Activated CD4-positive, alpha-beta memory T cell treated with anti-CD3 and anti-CD28 coated beads, Interleukin-2, amount 10 ng/mL, durations not matched to agents 7 days and 5 days (primary cell): ENCODE measurements at regions not wholly inside any gene's neighbourhood (a gene's known extent, or its start where the extent isn't known, plus 50 kb on each side); places are given as distances from the start of the nearest gene placed in this dataset.
"Not testable (repeated sequence)": the region's sequence is repeated elsewhere in the genome, so short reads cannot be mapped to it uniquely, and the experiment has no call there.

Source experiments
- CTCF ChIA-PET: fragments of 350-600 bp; sonication (Branson Sonifier 250); formaldehyde crosslinking; loops from one replicate; lab custom pipeline; 2021; ENCODE audit warnings: antibody characterized with exemption, inconsistent platforms; lab: Charles Lee
- POLR2A ChIA-PET: fragments of 350-600 bp; sonication (Branson Sonifier 250); formaldehyde crosslinking; loops from one replicate; lab custom pipeline; 2021; ENCODE audit warnings: antibody characterized with exemption; lab: Charles Lee
- DNase-seq: peaks from one replicate; pipeline ENCODE4 v3.0.0-alpha.2; 2020
- H3K27ac Mint-ChIP-seq: one replicate; pipeline ENCODE4 v1.8.0; 2021; ENCODE audit warnings: mild to moderate bottlenecking, mixed read lengths
- H3K27me3 Mint-ChIP-seq: one replicate; pipeline ENCODE4 v1.8.0; 2021; ENCODE audit warnings: mixed read lengths
- H3K36me3 Mint-ChIP-seq: one replicate; pipeline ENCODE4 v1.8.0; 2021; ENCODE audit warnings: low read depth, mixed read lengths
- H3K4me1 Mint-ChIP-seq: one replicate; pipeline ENCODE4 v1.8.0; 2021; ENCODE audit warnings: mixed read lengths
- H3K4me3 Mint-ChIP-seq: one replicate; pipeline ENCODE4 v1.8.0; 2021; ENCODE audit warnings: mild to moderate bottlenecking, mixed read lengths
- H3K9me3 Mint-ChIP-seq: one replicate; pipeline ENCODE4 v1.8.0; 2021; ENCODE audit warnings: mixed read lengths

DNA sequence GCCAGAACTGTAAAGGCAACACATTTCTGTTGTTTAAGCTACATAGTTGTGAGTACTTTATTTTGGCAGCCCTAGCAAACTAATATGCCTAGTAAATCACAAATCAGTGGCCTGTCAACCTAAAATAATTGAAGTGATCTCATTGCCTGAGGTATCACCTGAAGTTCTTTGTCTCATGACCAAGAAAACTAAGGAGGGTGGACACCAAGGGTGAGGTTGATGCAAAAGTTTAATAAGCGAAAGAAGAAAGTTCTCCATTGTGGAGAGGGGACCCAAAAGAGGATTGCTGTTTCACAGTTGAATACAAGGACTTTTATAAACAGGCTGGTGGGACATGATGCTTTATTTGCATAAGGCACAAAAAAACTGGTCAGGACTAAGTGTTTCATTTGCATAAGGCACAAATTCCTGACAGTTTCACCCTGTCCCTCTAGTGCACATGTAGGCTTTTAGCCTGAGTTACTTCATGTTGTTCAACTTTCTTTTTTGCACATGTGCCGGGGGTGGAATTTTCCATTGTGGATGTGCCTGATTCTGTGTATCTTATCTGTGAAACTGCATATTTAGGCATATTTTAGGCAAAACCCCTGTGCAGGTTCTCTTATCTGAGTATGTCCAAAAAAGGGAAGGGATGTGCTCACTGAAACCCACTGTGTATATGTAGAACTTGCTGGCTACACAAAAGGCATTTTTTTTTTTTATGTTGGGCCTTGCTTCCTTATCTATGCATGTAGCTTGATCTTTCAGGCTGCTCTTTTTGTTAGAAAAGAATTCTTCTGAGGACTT is 108.6 kb upstream of the RAI14 start:
- H3K27me3 Mint-ChIP-seq: peaks cover 4% of the 10 kb centered on the region
- DNase-seq: no peak
- H3K27ac Mint-ChIP-seq: no peak overlapping the region
- ChIA-PET POLR2A (interaction anchor here (0.7 kb wide), 1 partner anchor 10 kb away, joined by 3 read pairs; no protein-coding TSS in a partner anchor), CTCF (interaction anchor here (1.6 kb wide), 1 partner anchor 10 kb away, joined by 3 read pairs; no protein-coding TSS in a partner anchor)
- H3K4me1 Mint-ChIP-seq: no peaks in the 10 kb centered on the region
- peaks cover 6% of the 10 kb centered on the region for H3K9me3 Mint-ChIP-seq
- no peaks in the 10 kb centered on the region for H3K36me3 Mint-ChIP-seq
- no peak overlapping the region for H3K4me3 Mint-ChIP-seq

DNA sequence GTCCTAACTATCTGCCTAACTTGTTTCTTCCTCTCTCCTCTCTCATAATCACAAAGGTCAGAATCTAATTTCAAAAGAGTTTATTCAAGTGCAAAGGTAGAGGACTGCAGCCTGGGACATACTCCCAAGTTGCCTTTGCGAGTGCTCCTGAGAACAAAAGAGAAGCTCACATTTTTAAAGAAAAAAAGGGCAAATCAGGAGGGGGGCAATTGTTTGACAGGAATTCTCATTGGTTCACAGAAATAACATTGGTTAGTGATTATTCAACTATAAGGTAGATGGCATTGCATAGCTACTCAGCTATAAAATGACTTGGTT is 108.1 kb upstream of the RAI14 start:
- Mint-ChIP-seq H3K27me3 (peaks cover 4% of the 10 kb centered on the region), H3K27ac (no peak overlapping the region), H3K9me3 (peaks cover 6% of the 10 kb centered on the region), H3K4me3 (no peak overlapping the region), H3K36me3 (no peaks in the 10 kb centered on the region), H3K4me1 (no peaks in the 10 kb centered on the region)
- no peak for DNase-seq
- POLR2A ChIA-PET: interaction anchor here (0.7 kb wide), 1 partner anchor 10 kb away, joined by 3 read pairs; no protein-coding TSS in a partner anchor
- CTCF ChIA-PET: no interaction called here

DNA sequence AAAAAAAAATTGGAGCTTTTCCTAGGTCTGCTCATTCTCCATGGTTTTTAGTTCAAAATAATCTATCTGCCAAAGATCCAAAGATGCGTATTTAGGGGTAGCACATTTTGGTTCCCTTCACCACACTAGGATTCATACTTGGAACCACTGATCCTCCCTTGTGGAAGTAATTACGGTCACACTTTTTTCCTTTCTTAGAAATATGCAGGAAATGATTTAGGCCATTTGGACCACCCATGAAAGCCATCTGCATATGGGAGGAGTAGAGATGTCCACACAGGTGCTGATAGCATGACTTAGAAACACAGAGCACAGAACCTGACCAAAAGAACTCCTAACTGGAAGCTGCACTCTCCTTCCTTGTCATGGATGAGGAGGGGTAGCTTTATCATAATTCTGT is 105.9 kb upstream of the RAI14 start:
- Mint-ChIP-seq H3K4me3 (no peak overlapping the region), H3K36me3 (no peaks in the 10 kb centered on the region), H3K27ac (no peak overlapping the region), H3K27me3 (peaks cover 3% of the 10 kb centered on the region), H3K4me1 (no peaks in the 10 kb centered on the region), H3K9me3 (peaks cover 2% of the 10 kb centered on the region)
- ChIA-PET POLR2A (no interaction called here), CTCF (no interaction called here)
- DNase-seq: no peak

DNA sequence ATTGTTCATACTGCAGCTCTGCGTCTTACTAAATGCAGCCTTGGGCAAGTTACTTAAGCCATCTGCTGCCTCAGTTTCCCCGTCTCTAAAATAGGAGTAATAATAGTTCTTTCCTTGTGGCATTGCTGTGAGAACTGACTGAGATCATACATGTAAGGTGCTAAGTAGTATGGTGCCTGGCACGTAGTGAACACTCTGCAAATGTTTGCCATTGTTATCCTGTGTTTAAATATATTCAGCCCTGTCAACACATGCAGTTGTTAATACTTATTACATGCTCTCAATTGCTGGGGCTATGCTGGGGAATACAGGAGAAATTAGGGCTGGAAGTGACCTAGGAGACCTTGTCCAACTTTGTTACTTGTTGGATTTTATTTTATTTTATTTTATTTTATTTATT is 105.2 kb upstream of the RAI14 start:
- Mint-ChIP-seq H3K27me3 (peaks cover 3% of the 10 kb centered on the region), H3K9me3 (no peaks in the 10 kb centered on the region), H3K36me3 (no peaks in the 10 kb centered on the region), H3K4me1 (no peaks in the 10 kb centered on the region), H3K27ac (no peak overlapping the region), H3K4me3 (no peak overlapping the region)
- CTCF ChIA-PET: no interaction called here
- DNase-seq: no peak
- POLR2A ChIA-PET: no interaction called here

DNA sequence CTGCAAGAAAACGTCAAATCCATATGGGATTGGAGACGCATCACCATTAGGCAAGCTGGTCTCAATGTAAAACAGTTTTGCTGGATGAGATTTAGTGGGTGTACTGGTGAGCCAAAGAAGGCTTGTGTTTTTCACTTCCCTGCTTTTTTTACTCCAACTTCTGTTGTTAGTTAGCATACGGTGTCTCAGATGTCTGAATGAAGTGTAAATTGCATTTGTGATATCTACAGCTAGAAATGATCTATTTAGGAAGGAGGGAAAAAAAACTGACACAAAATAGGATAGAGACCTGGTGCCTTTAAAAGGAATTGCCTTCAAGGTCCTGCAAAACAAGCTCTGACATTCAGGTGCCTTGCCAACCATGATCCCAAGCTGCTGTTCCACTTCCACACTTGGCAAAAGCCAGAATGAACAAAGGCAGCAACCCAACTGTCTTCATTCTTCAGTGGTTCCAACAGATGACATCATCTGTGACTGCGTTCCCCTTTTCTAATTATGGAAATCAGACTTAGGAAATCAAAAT is 104.2 kb upstream of the RAI14 start:
- H3K4me3 Mint-ChIP-seq: no peak overlapping the region
- POLR2A ChIA-PET: interaction anchor here (0.5 kb wide), 1 partner anchor 16 kb away, joined by 3 read pairs; no protein-coding TSS in a partner anchor
- H3K4me1 Mint-ChIP-seq: no peaks in the 10 kb centered on the region
- CTCF ChIA-PET: no interaction called here
- H3K9me3 Mint-ChIP-seq: no peaks in the 10 kb centered on the region
- no peak overlapping the region for H3K27ac Mint-ChIP-seq
- no peak for DNase-seq
- H3K36me3 Mint-ChIP-seq: no peaks in the 10 kb centered on the region
- H3K27me3 Mint-ChIP-seq: peaks cover under 1% of the 10 kb centered on the region

DNA sequence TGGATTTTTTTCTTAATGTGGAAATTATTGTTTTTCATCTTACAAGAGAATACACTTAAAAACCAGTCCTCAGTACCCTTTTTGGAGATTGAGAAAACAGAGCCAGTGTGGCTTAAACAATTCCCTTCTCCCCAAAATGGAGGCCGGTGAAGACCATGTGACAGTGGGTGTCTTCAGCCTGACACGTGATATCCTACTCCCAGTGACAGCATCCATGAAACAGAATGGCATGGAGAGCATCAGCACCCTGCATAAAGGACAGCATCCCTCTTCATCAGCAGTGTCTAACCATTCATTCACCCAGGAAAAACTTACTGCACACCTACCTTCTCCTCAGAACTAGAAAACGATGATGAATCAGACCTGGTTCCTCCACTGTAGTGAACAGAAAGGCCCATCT is 103.4 kb upstream of the RAI14 start:
- Mint-ChIP-seq H3K27me3 (peaks cover under 1% of the 10 kb centered on the region), H3K9me3 (no peaks in the 10 kb centered on the region), H3K27ac (no peak overlapping the region), H3K36me3 (no peaks in the 10 kb centered on the region), H3K4me1 (no peaks in the 10 kb centered on the region), H3K4me3 (no peak overlapping the region)
- DNase-seq: no peak
- ChIA-PET CTCF (no interaction called here), POLR2A (no interaction called here)

DNA sequence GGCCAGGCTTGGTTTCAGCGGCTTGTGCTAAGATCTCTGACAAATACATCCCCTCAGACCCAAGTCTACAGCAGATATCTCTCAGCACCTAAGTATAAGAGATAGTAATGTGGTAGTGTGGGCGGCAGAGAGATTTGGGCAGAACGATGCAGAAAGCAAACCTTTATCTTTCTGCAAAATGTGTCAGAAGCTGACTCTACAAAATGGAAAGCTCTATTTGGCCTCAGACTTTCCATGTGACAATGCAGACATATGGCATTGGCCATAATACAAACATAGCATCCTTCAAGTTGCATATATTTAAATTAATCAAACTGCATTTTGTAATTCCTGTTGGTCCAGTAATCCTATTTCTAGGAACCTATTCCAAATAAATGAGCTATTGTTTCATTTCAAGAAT is 102.5 kb upstream of the RAI14 start:
- DNase-seq: no peak
- POLR2A ChIA-PET: no interaction called here
- CTCF ChIA-PET: no interaction called here
- Mint-ChIP-seq H3K27me3 (peaks cover 2% of the 10 kb centered on the region), H3K4me1 (no peaks in the 10 kb centered on the region), H3K4me3 (no peak overlapping the region), H3K36me3 (no peaks in the 10 kb centered on the region), H3K27ac (no peak overlapping the region), H3K9me3 (no peaks in the 10 kb centered on the region)

DNA sequence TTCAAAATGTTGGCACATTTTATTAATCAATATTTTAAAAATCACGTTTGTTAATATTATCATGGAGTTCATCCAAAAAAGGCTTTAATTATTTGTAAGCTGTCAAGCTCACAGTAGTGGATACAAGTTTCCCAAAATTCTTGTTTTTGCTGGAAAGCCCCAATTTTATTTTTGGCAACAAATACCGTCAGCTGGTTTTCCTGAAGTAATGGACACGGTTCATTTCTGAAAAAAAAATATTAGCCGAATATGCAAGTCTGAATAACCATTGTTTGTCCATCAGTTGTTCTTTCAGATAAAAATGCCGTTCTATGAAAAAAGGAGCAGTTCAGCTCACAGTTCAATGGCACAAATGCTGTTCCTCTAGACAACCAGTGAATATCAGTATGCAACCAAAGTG is 101.5 kb upstream of the RAI14 start:
- H3K4me3 Mint-ChIP-seq: no peak overlapping the region
- DNase-seq: no peak
- no peaks in the 10 kb centered on the region for H3K36me3 Mint-ChIP-seq
- H3K4me1 Mint-ChIP-seq: no peaks in the 10 kb centered on the region
- CTCF ChIA-PET: no interaction called here
- H3K27ac Mint-ChIP-seq: no peak overlapping the region
- POLR2A ChIA-PET: no interaction called here
- peaks cover 2% of the 10 kb centered on the region for H3K27me3 Mint-ChIP-seq
- no peaks in the 10 kb centered on the region for H3K9me3 Mint-ChIP-seq

DNA sequence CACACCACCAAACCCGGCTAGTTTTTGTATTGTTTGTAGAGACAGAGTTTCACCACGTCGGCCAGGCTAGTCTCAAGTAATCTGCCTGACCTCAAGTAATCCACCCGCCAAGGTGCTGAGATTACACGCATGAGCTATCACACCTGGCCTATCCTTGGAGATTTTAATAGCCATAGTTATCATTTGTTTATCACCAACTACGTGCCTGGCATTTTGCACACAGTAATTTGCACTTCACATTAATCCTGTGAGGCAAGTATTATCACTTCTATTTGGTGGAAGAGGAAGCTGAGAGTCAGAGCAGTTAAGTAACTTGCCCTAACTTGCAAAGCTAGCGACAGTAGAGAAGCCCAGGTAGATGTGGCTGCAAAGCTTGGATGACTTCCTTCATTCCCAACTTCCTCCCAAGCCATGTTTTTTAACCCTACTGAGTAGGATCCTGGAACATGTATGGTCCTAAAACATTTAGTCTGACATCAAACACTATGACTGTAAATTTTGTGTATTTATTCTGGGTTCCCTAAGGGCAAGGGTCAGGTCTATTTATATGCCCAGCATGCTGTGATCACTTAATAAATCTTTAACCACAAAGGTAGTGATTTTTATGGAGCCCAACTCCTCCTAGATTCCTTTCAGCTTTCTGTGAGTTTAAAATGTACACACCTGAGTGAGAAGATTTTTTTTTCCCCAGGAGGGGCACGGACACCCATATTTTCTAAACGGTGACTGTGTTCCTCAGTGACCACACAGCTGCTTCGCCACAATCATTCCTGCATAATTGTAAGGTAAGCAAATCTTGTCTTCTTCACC is 100.2 kb upstream of the RAI14 start:
- no peak overlapping the region for H3K27ac Mint-ChIP-seq

DNA sequence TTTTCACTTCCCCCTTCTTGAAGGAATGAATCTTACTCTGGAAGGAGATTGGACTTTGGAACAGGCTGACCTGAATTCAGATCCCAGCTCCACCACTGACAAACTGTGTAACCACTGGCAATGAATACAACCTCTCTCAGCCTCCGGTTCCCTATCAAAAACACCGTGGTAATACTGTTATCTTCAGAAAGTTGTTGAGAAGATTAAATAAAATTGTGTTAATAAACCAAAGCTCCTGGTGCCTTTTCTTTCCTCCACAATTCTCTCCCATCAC is 99.7 kb upstream of the RAI14 start:
- Mint-ChIP-seq H3K4me3 (no peak overlapping the region), H3K27me3 (peaks cover 2% of the 10 kb centered on the region), H3K9me3 (no peaks in the 10 kb centered on the region), H3K36me3 (no peaks in the 10 kb centered on the region), H3K27ac (no peak overlapping the region), H3K4me1 (no peaks in the 10 kb centered on the region)
- POLR2A ChIA-PET: no interaction called here
- CTCF ChIA-PET: no interaction called here
- DNase-seq: no peak

More for the DNA sequence above, 100.2 kb upstream of the RAI14 start:
- Mint-ChIP-seq H3K27me3 (peaks cover 2% of the 10 kb centered on the region), H3K36me3 (no peaks in the 10 kb centered on the region), H3K4me3 (no peak overlapping the region), H3K4me1 (no peaks in the 10 kb centered on the region), H3K9me3 (no peaks in the 10 kb centered on the region)
- ChIA-PET POLR2A (no interaction called here), CTCF (no interaction called here)
- no peak for DNase-seq

DNA sequence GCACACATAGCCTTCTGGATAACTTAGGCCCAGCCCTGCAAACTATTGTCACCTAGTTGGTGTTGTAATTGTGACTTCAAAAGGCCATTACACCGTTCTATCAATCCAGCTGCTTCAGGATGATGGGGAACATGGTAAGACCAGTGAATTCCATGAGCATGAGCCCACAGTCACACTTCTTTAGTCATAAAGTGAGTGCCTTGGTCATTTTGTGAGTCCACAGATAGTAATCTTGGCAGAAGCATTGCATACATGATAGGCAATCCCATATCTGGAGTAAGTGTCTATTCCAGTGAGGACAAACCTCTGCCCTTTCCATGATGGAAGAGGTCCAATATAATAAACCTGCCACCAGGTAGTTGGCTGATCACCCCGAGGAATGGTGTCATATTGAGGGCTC is 94.5 kb upstream of the RAI14 start:
- CTCF ChIA-PET, H3K9me3 Mint-ChIP-seq, H3K36me3 Mint-ChIP-seq, H3K4me1 Mint-ChIP-seq, H3K4me3 Mint-ChIP-seq, H3K27ac Mint-ChIP-seq, H3K27me3 Mint-ChIP-seq, DNase-seq, POLR2A ChIA-PET: not testable (repeated sequence)

DNA sequence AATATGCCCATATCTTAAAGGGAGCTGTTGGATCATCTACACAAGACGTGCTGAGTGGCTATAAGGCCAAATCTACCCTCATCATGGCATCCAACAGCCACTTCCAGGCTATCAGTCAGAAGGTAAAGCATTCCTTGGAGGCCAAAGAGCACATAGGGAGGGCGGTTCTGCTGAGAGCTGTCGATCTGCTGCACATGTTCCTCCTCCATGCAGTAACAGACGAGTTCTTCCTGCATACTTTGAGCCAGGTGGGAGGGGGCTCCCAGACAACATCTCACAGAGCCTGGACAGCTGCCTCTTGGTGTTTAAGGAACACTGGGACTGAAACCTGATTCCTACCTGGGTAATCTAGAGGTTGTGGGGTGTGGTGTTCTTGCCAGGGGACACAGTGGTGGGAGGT is 93.3 kb upstream of the RAI14 start:
- Mint-ChIP-seq H3K4me1 (no peaks in the 10 kb centered on the region), H3K27me3 (peaks cover under 1% of the 10 kb centered on the region), H3K27ac (no peak overlapping the region), H3K9me3 (no peaks in the 10 kb centered on the region), H3K36me3 (no peaks in the 10 kb centered on the region), H3K4me3 (no peak overlapping the region)
- CTCF ChIA-PET: no interaction called here
- POLR2A ChIA-PET: no interaction called here
- no peak for DNase-seq

DNA sequence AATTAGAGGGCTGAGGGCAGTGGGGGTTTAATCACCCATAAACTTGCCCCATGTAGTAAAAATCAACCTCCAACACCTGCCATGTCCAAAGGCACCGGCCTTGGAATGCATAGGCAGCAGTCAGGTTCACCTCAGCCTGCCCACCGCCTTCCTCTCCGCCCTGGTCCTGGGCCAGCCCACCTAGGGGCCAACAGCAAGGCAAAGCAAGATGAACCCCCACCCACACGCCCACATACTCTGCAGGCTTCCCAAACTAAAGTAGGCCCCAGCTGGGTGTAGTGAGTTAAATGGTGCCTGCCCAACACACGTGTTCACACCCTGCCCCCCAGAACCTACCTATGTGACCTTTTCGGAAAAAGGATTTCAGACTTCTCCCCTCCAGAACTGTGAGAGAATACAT is 92.9 kb upstream of the RAI14 start:
- ChIA-PET CTCF (no interaction called here), POLR2A (no interaction called here)
- no peak overlapping the region for H3K4me3 Mint-ChIP-seq
- no peaks in the 10 kb centered on the region for H3K36me3 Mint-ChIP-seq
- no peak overlapping the region for H3K27ac Mint-ChIP-seq
- H3K27me3 Mint-ChIP-seq: no peaks in the 10 kb centered on the region
- no peak for DNase-seq
- H3K9me3 Mint-ChIP-seq: no peaks in the 10 kb centered on the region
- no peaks in the 10 kb centered on the region for H3K4me1 Mint-ChIP-seq
